NK-92 treated with Interleukin-12 subunit alpha and Interleukin-12 subunit beta, amount 100 ng/mL, for 24 hours (cell line): ENCODE measurements at regions not wholly inside any gene's neighbourhood (a gene's known extent, or its start where the extent isn't known, plus 50 kb on each side); places are given as distances from the start of the nearest gene placed in this dataset.
"Not testable (repeated sequence)": the region's sequence is repeated elsewhere in the genome, so short reads cannot be mapped to it uniquely, and the experiment has no call there.

Experiments used
- DNase-seq: peaks from one replicate; lab custom pipeline; 2025; lab: John Stamatoyannopoulos, UW

GRCh38 chr13:100766570-100766969 is 92.0 kb upstream of the TMTC4 start:
- not testable (repeated sequence) for DNase-seq

- DNase-seq = no peak
Measured at GRCh38 chr13:100764937-100765336, 90.3 kb upstream of the TMTC4 start.

GRCh38 chr13:100762126-100762525 is 87.5 kb upstream of the TMTC4 start:
- DNase-seq = not testable (repeated sequence)

GRCh38 chr13:100755891-100756290 is 81.3 kb upstream of the TMTC4 start:
- no peak for DNase-seq

GRCh38 chr13:100754459-100754858 is 79.9 kb upstream of the TMTC4 start:
- DNase-seq = no peak

- DNase-seq = no peak
Measured at GRCh38 chr13:100753376-100753775, 78.8 kb upstream of the TMTC4 start.

GRCh38 chr13:100751826-100752225 is 77.2 kb upstream of the TMTC4 start:
- no peak for DNase-seq

- no peak for DNase-seq
Measured at GRCh38 chr13:100746953-100747683, 72.5 kb upstream of the TMTC4 start.

- no peak for DNase-seq
Measured at GRCh38 chr13:100738176-100738855, 63.7 kb upstream of the TMTC4 start.

- no peak for DNase-seq
Measured at GRCh38 chr13:100735494-100735893, 60.9 kb upstream of the TMTC4 start.

- DNase-seq = no peak
Measured at GRCh38 chr13:100734194-100734720, 59.7 kb upstream of the TMTC4 start.

GRCh38 chr13:100733261-100733660 is 58.7 kb upstream of the TMTC4 start:
- DNase-seq = no peak

GRCh38 chr13:100728201-100728600 is 53.6 kb upstream of the TMTC4 start:
- no peak for DNase-seq

- no peak for DNase-seq
Measured at GRCh38 chr13:100725472-100725871, 50.9 kb upstream of the TMTC4 start.

GRCh38 chr13:100724568-100724967 is 50.0 kb upstream of the TMTC4 start:
- DNase-seq = no peak
